ENCODE measurements at regions not wholly inside any gene's neighbourhood (a gene's known extent, or its start where the extent isn't known, plus 50 kb on each side); places are given as distances from the start of the nearest gene placed in this dataset.

DNA sequence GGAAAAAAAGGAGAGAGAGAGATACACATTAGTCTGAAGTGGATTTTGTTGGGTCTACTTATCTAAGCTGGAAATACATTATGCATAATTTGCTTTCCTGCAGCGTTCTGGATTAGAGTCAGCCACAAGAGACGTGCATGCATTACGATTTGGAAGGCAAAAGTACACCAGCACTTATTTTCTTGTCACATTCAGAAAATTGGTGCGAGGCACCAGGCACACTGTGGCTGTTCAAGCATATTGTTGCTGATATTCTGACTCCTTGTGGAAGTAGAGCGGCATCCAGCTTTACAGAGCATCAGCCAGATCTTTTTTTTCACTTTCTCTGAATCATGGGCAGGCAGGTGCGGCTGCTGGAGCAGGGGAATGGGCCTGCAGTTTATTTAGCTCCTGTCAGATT lies 905.6 kb upstream of the SPRY2 start:
- TF ChIP-seq, protein P1, sequence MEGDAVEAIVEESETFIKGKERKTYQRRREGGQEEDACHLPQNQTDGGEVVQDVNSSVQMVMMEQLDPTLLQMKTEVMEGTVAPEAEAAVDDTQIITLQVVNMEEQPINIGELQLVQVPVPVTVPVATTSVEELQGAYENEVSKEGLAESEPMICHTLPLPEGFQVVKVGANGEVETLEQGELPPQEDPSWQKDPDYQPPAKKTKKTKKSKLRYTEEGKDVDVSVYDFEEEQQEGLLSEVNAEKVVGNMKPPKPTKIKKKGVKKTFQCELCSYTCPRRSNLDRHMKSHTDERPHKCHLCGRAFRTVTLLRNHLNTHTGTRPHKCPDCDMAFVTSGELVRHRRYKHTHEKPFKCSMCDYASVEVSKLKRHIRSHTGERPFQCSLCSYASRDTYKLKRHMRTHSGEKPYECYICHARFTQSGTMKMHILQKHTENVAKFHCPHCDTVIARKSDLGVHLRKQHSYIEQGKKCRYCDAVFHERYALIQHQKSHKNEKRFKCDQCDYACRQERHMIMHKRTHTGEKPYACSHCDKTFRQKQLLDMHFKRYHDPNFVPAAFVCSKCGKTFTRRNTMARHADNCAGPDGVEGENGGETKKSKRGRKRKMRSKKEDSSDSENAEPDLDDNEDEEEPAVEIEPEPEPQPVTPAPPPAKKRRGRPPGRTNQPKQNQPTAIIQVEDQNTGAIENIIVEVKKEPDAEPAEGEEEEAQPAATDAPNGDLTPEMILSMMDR (IDR thresholded peaks at IDR 0.05; ENCODE audit: low read depth, low read length, missing input control) = no peak
- no peak for TF ChIP-seq YY1 (IDR thresholded peaks at IDR 0.05)
- no peak for TF ChIP-seq FOXA1 (IDR thresholded peaks at IDR 0.05)
- TF ChIP-seq, protein P2, sequence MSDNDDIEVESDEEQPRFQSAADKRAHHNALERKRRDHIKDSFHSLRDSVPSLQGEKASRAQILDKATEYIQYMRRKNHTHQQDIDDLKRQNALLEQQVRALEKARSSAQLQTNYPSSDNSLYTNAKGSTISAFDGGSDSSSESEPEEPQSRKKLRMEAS (IDR thresholded peaks at IDR 0.05) = no peak
